Breast epithelium (tissue), 4 donors: ENCODE measurements at regions not wholly inside any gene's neighbourhood (a gene's known extent, or its start where the extent isn't known, plus 50 kb on each side); places are given as distances from the start of the nearest gene placed in this dataset.

ENCODE experiments used
- DNase-seq, 2 donors: peaks; one replicate each; pipeline ENCODE4 v3.0.0-alpha.2; 2019; ENCODE audit warnings: low spot score in 2 of 2
- H3K27ac ChIP-seq, 2 donors: fragments of 200-600 bp; sonication (generic) in 1 of 2; one replicate each; pipeline ENCODE4 v1.5.1; 2016 to 2019; ENCODE audit warnings: mild to moderate bottlenecking in 1 of 2
- H3K27me3 ChIP-seq, 2 donors: fragments of 200-600 bp; sonication (generic) in 1 of 2; one replicate each; pipeline versions ENCODE4 v1.5.1 to v1.6.0; 2017 to 2019; ENCODE audit warnings: control low read depth in 1 of 2, mild to moderate bottlenecking in 1 of 2
- H3K36me3 ChIP-seq: fragments of 200-600 bp; one replicate; pipeline ENCODE4 v1.5.1; 2019
- H3K4me1 ChIP-seq, 2 donors: fragments of 200-600 bp; sonication (generic); one replicate each; pipeline ENCODE4 v1.5.1; 2016 to 2019; ENCODE audit warnings: control low read depth in 1 of 2
- H3K4me3 ChIP-seq, 3 donors: fragments of 200-600 bp; sonication (generic); 1 replicate in 2 of 3; 2 replicates in 1 of 3; pipeline ENCODE4 v1.5.1; 2016 to 2019; ENCODE audit warnings: mild to moderate bottlenecking in 3 of 3, moderate library complexity in 2 of 3
- H3K9me3 ChIP-seq, 2 donors: fragments of 200-600 bp; sonication (generic) in 1 of 2; one replicate each; pipeline ENCODE4 v1.5.1; 2016 to 2019; ENCODE audit warnings: control low read depth in 1 of 2
- CTCF ChIP-seq, 3 donors: fragments of 450-650 bp; IDR thresholded peaks; one replicate each; pipeline ENCODE4 v1.5.1; 2016 to 2017; ENCODE audit warnings: antibody characterized with exemption in 3 of 3, mild to moderate bottlenecking in 3 of 3, moderate library complexity in 3 of 3
- POLR2A ChIP-seq: fragments of 450-650 bp; IDR thresholded peaks from one replicate; pipeline ENCODE4 v1.6.1; 2016; ENCODE audit warnings: antibody characterized with exemption, mild to moderate bottlenecking, moderate library complexity
- POLR2AphosphoS5 ChIP-seq, 3 donors: sonication (generic); formaldehyde crosslinking; IDR thresholded peaks; one replicate each; pipeline ENCODE4 v1.6.1; 2017; ENCODE audit warnings: antibody characterized with exemption in 3 of 3
- intact Hi-C: fragments of 100-400 bp; cut with DNase I; formaldehyde crosslinking; loops from one replicate; pipeline ENCODE4 v1.15.1; 2023; ENCODE audit warnings: low total_unique reads

DNA sequence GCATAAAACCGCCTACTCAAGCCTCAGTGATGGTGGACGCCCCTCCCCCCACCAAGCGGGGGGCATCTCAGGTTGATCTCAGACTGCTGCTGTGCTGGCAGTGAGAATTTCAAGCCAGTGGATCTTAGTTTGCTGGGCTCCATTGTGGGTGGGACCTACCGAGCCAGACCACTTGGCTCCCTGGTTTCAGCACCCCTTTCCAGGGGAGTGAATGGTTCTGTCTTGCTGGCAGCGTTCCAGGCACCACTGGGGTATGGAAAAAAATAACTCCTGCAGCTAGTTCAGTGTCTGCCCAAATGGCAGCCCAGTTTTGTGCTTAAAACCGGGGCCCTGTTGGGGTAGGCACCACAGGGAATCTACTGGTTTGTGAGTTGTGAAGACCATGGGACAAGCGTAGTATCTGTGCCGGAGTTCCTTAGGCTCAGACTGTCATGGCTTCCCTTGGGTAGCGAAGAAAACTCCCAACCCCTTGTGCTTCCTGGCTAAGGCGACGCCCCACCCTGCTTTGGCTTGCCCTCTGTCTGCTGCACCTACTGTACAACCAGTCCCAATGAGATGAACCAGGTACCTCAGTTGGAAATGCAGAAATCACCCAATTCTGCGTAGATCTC, 1334.5 kb upstream of the ADGRB3 start:
- Histone ChIP-seq H3K36me3 (no peaks in the 10 kb centered on the region), H3K27ac (no peak overlapping the region), H3K4me3 (no peak overlapping the region), H3K9me3 (no peaks in the 10 kb centered on the region), H3K27me3 (no peaks in the 10 kb centered on the region), H3K4me1 (no peaks in the 10 kb centered on the region)
- no peak for DNase-seq
- TF ChIP-seq POLR2A: no peak
- intact Hi-C loops: no loop called here

DNA sequence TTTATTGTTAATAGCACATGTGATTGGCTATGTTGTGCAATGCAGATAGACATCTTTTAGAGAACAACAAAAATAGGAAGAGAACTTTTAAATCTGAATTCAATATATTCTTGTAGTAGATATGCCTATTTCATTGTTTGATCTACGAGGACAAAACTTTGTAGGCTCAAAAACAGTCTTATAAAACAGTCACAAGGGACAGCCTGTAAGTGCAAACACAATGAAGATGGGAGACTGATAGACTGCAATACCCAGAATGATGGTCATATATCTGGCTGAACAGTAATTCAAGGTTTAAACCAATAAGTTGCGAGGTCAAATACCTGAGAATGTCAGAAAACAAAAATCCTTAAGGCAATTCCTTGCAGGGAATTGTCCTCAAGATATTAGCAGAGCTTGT, 1342.9 kb upstream of the ADGRB3 start:
- Histone ChIP-seq H3K4me1 (no peaks in the 10 kb centered on the region), H3K9me3 (peaks cover 0 to 5% of the 10 kb centered on the region in 2 donors), H3K27ac (no peak overlapping the region), H3K36me3 (no peaks in the 10 kb centered on the region), H3K4me3 (no peak overlapping the region), H3K27me3 (no peaks in the 10 kb centered on the region)
- TF ChIP-seq CTCF (IDR thresholded peaks at IDR 0.05) (no peak), POLR2AphosphoS5 (IDR thresholded peaks at IDR 0.05) (no peak), POLR2A (no peak)
- no peak for DNase-seq
- intact Hi-C loops: no loop called here

GRCh38 chr6:67287566-67287965, 1347.5 kb upstream of the ADGRB3 start:
- TF ChIP-seq POLR2AphosphoS5 (IDR thresholded peaks at IDR 0.05): no peak
- no peak for TF ChIP-seq POLR2A
- TF ChIP-seq CTCF (IDR thresholded peaks at IDR 0.05): no peak
- Histone ChIP-seq H3K27me3 (no peaks in the 10 kb centered on the region), H3K4me1 (no peaks in the 10 kb centered on the region), H3K4me3 (no peak overlapping the region), H3K36me3 (no peaks in the 10 kb centered on the region), H3K27ac (no peak overlapping the region), H3K9me3 (no peaks in the 10 kb centered on the region)
- intact Hi-C loops: no loop called here
- DNase-seq: no peak

DNA sequence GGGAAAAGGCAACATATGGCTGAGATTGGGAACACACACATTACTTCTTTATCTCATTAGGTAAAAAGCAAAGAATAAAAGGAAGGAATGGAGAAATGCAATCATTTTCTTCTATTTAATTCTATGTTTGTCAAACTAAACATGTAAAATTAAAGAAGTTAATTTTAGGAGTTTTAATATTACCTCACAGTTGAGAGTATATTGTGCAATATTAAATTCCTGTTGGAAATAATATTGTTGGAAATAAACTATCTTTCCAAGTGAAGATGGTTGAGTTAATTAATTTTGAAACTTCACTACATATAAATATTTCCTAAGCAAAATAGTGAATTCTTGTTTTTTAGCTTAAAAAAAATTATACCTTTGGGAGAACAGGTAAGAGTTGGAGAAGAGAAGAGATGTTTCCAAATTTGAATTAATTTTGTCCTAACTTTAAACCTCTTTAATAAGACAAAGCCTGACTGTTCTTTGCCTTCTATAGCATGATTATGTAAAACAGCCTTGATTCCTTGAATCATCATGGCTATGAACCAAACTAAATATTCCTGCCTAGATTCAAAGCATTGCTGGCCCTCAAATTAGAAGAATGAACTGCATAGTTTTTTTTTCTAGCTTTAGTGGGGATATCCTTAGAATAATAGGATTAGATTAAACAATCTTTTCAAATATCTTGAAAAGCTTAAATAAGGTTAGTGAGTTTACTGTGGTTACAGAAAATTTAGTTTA, 1349.1 kb upstream of the ADGRB3 start:
- Histone ChIP-seq H3K9me3 (no peaks in the 10 kb centered on the region), H3K27me3 (no peaks in the 10 kb centered on the region), H3K27ac (no peak overlapping the region), H3K4me1 (no peaks in the 10 kb centered on the region), H3K36me3 (no peaks in the 10 kb centered on the region), H3K4me3 (no peak overlapping the region)
- no peak for DNase-seq
- intact Hi-C loops: no loop called here
- TF ChIP-seq CTCF (IDR thresholded peaks at IDR 0.05) (no peak), POLR2A (no peak), POLR2AphosphoS5 (IDR thresholded peaks at IDR 0.05) (no peak)

GRCh38 chr6:67277312-67277711, 1357.8 kb upstream of the ADGRB3 start:
- Histone ChIP-seq H3K4me1 (no peaks in the 10 kb centered on the region), H3K4me3 (no peak overlapping the region), H3K27me3 (no peaks in the 10 kb centered on the region), H3K36me3 (no peaks in the 10 kb centered on the region), H3K27ac (no peak overlapping the region), H3K9me3 (no peaks in the 10 kb centered on the region)
- DNase-seq: no peak
- intact Hi-C loops: no loop called here
- no peak for TF ChIP-seq POLR2AphosphoS5 (IDR thresholded peaks at IDR 0.05)
- no peak for TF ChIP-seq CTCF (IDR thresholded peaks at IDR 0.05)
- TF ChIP-seq POLR2A: no peak
